Kasumi-1 (cell line): ENCODE measurements at regions not wholly inside any gene's neighbourhood (a gene's known extent, or its start where the extent isn't known, plus 50 kb on each side); places are given as distances from the start of the nearest gene placed in this dataset.

Experiments used
- DNase-seq, 2 experiments: peaks; one replicate each; lab custom pipeline; 2025; lab: John Stamatoyannopoulos, UW

DNA sequence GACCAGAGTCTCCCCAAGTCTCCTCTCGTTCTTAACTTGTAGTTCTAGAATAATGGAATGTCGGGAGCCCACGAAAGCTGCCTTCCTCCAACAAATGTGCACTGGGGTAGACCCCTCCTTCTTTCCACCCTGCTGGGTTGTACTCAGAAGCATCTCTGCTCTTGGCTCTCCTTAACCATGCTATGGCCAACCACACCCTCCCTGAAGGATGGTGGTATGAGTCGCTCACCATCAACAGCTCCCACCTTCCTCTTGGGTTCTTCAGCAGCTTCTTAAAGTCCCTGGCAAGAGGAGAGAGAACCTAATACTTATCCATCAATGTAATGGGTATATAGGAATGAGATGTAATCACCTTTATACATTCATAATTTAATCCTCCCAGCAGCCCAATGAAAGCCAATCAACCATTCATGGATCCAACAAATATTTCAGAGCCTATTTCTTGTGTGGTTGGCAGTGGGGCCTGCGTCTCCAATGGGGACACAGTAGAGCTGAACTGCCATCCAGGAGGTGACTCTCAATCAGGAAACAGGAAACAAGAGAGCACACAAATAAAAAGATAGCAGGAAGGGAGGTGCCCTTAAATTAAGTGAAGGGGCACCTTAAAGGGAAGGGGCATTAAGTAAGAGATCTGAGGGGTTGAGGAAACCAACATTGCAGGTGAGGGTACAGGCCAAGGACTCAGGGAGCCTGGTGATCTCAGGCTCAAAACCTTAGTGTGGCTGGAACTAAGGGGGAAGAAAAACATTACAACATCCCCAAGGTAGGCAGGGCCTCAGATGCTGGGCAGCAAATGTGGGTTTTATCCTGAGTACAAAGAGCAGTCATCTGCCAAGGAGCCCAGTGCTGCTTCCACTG is 64.4 kb upstream of the ETS2 start:
- DNase-seq = no peak

DNA sequence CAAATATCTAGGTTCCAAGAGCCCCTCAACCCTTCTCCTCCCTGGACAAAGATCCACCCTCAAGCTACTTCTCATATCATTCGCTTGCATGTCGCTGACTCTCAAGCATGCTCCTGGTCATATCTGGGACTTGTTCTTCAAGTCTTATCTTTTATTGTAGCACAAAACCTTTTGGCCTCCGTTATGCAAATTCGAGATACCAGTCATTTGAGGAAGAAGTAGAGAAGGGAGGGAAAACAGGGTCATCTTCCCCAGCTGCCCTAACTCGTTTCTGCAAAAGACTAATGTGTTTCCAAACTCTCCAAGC is 63.8 kb upstream of the ETS2 start:
- no peak for DNase-seq

DNA sequence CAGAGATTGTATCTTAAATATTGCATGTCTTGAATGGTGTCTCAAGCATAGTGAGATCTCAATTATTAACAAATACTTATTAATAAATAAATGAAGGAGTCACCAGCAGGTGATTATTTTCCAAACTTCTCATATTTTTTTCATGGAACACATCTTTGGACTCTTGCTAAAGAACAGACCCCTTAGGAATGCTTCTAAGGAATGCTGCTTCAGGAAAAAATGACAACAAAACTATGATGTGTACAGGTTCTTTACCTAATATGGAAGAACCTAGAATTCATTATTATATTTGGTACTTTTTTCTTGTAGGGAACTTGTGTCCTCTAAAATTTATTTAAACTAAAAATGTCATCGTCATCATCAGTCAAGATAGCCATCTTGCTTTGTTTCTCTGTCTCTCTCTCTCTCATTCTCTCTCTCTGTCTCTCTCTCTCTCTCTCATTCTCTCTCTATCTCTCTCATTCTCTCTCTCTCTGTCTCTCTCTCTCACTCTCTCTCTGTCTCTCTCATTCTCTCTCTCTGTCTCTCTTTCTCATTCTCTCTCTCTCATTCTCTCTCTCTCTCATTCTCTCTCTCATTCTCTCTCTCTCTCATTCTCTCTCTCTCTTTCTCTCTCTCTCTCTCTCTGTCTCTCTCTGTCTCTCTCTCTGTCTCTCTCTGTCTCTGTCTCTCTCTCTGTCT is 63.0 kb upstream of the ETS2 start:
- DNase-seq = no peak

GRCh38 chr21:38743772-38744529 is 61.8 kb upstream of the ETS2 start:
- DNase-seq = no peak

GRCh38 chr21:38744861-38745260 is 60.9 kb upstream of the ETS2 start:
- no peak for DNase-seq

DNA sequence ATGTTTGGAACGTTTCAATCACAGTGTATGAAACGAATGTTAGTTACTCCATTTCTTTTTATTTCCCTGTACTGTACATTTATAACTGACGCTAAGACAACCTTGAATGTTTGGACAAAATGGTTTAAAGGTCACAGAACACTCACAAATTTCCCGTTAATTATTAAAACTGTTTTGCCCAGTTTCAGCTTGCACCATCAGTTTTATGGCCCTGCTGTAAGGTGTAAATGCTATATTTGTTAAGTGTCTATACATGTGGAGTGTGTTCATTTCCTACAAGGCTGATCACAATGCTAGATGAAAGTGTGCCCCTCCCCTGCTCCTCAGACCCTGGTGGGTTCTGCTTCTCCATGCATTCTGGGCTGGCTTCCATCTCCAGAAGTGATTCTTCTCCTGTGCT is 57.9 kb upstream of the ETS2 start:
- no peak for DNase-seq

DNA sequence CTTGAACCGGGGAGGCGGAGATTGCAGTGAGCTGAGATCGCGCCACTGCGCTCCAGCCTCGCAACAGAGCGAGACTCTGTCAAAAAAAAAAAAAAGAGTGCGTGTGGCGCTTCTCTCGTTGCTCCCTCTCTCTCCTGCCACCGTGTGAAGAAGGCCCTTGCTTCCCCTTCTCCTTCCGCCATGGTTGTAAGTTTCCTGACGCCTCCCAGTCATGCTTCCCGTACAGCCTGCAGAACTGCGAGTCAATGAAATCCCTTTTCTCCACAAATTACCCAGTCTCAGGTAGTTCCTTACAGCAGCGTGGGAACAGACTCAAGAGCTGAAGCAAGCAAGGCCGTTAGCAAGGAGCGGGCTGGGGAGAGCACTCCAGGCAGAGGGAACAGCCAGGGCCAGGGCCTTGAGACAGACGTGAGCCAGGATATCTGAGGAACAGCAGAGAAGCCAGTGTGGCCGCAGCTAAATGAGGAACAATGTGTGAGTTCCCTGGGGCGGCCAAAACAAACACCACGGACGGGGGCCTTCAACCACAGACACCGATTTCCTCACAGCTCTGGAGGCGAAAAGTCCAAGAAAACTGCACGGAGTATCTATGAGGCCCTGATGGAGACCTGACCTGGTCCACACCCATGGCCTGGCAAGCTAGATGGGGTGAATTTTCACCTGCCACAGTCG is 54.2 kb upstream of the ETS2 start:
- peak; percentile 92 to 93 for DNase-seq

DNA sequence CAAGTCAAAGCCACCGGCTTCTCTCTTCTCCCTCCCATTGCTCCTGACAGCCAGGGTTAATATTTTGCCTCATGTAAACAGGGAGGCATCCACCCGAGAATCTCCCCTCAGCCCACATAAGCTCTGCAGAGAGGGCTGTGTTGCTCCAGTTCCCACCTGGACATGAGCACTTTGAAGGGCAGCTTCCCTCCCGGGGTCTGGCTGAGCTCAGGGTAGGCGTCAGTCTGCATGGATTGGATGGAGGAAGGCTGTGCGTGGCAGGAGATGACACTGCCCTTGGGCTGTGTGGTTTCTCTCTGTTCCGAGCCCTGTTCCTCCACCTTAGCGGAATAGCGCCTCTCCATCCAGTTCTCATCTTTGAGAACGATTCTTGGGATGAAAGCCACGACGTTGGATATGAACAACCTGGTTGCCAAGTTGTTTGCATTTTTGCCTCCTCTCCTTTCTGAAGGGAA is 53.7 kb upstream of the ETS2 start:
- no peak for DNase-seq

DNA sequence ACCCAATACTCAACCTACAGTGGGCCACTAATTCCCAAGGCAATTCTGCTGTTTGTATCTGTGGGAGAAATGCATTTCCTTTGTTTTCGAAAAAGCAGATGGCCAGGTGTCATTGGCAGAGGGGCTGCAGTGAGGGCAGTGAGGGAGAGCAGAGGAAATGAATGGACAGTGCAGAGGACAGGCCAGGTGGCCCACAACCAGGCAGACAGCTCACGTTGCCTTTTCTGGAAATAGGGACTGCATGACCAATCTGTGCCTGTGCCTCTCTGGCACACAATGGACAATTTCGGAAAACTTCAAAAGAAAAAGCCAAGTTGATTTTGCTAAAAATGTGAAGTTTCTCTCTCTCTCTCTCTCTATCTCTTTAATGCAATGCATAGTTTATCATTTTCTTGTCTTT is 52.6 kb upstream of the ETS2 start:
- no peak for DNase-seq

DNA sequence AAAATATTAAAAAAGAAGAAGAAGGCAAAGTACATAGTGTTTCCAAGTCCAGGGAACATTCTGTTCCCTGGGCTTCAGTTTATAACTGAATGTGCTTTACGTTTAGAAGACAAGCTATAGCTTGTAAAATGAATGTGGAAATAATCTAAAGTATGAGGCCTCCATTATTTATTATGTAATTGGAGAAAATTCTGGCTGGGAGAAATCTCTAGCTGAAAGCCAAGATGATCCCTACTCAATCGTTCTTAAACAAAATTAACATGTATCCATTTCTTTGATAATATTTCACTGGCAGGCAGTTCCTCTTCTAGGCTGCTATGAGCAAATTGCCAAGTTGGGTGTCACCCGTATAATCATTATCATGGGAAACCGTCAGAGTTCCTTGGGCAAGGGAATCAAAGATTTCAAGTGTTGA is 52.2 kb upstream of the ETS2 start:
- DNase-seq = no peak
